ENCODE measurements at regions not wholly inside any gene's neighbourhood (a gene's known extent, or its start where the extent isn't known, plus 50 kb on each side); places are given as distances from the start of the nearest gene placed in this dataset.

- TF ChIP-seq NFIC (IDR thresholded peaks at IDR 0.05) (no peak), EGR1 (IDR thresholded peaks at IDR 0.05) (no peak), FOXM1 (IDR thresholded peaks at IDR 0.05; ENCODE audit: borderline replicate concordance, low read depth) (no peak), CREB1 (IDR thresholded peaks at IDR 0.05; ENCODE audit: low read depth) (no peak), MAX (IDR thresholded peaks at IDR 0.05) (no peak), YY1 (IDR thresholded peaks at IDR 0.05; ENCODE audit: low read depth) (no peak), TEAD4 (IDR thresholded peaks at IDR 0.05) (no peak), EP300 (IDR thresholded peaks at IDR 0.05; ENCODE audit: borderline replicate concordance) (no peak), REST (IDR thresholded peaks at IDR 0.05; ENCODE audit: low read depth) (no peak), RAD21 (IDR thresholded peaks at IDR 0.05; ENCODE audit: low read depth) (no peak), USF1 (IDR thresholded peaks at IDR 0.05) (no peak), ZBTB7A (IDR thresholded peaks at IDR 0.05; ENCODE audit: low read depth) (no peak), TCF12 (IDR thresholded peaks at IDR 0.05; ENCODE audit: low read depth) (no peak), TAF1 (IDR thresholded peaks at IDR 0.05; ENCODE audit: low read depth) (no peak), CEBPB (IDR thresholded peaks at IDR 0.05) (no peak)
Measured at GRCh38 chr7:24510759-24511158, 62.5 kb upstream of the PALS2 start.

GRCh38 chr7:24517166-24517565, 56.1 kb upstream of the PALS2 start:
- no peak for TF ChIP-seq ZBTB7A (IDR thresholded peaks at IDR 0.05; ENCODE audit: low read depth)
- TF ChIP-seq CREB1 (IDR thresholded peaks at IDR 0.05; ENCODE audit: low read depth), result no peak
- no peak for TF ChIP-seq NFIC (IDR thresholded peaks at IDR 0.05)
- no peak for TF ChIP-seq CEBPB (IDR thresholded peaks at IDR 0.05)
- no peak for TF ChIP-seq REST (IDR thresholded peaks at IDR 0.05; ENCODE audit: low read depth)
- no peak for TF ChIP-seq TEAD4 (IDR thresholded peaks at IDR 0.05)
- TF ChIP-seq TAF1 (IDR thresholded peaks at IDR 0.05; ENCODE audit: low read depth), result no peak
- TF ChIP-seq RAD21 (IDR thresholded peaks at IDR 0.05; ENCODE audit: low read depth), result no peak
- TF ChIP-seq YY1 (IDR thresholded peaks at IDR 0.05; ENCODE audit: low read depth), result no peak
- TF ChIP-seq EP300 (IDR thresholded peaks at IDR 0.05; ENCODE audit: borderline replicate concordance), result no peak
- no peak for TF ChIP-seq TCF12 (IDR thresholded peaks at IDR 0.05; ENCODE audit: low read depth)
- no peak for TF ChIP-seq EGR1 (IDR thresholded peaks at IDR 0.05)

GRCh38 chr7:24521917-24522623, 51.2 kb upstream of the PALS2 start:
- TF ChIP-seq TAF1 (IDR thresholded peaks at IDR 0.05; ENCODE audit: low read depth) (no peak), CEBPB (IDR thresholded peaks at IDR 0.05) (no peak), TCF12 (IDR thresholded peaks at IDR 0.05; ENCODE audit: low read depth) (no peak), FOXM1 (IDR thresholded peaks at IDR 0.05; ENCODE audit: borderline replicate concordance, low read depth) (no peak), EGR1 (IDR thresholded peaks at IDR 0.05) (no peak), MAX (IDR thresholded peaks at IDR 0.05) (no peak), REST (IDR thresholded peaks at IDR 0.05; ENCODE audit: low read depth) (no peak), EP300 (IDR thresholded peaks at IDR 0.05; ENCODE audit: borderline replicate concordance) (no peak), RAD21 (IDR thresholded peaks at IDR 0.05; ENCODE audit: low read depth) (no peak), ZBTB7A (IDR thresholded peaks at IDR 0.05; ENCODE audit: low read depth) (no peak), YY1 (IDR thresholded peaks at IDR 0.05; ENCODE audit: low read depth) (no peak), USF1 (IDR thresholded peaks at IDR 0.05) (no peak), NFIC (IDR thresholded peaks at IDR 0.05) (no peak), CREB1 (IDR thresholded peaks at IDR 0.05; ENCODE audit: low read depth) (no peak)

Data from Ishikawa (cell line).